ENCODE measurements at regions not wholly inside any gene's neighbourhood (a gene's known extent, or its start where the extent isn't known, plus 50 kb on each side); places are given as distances from the start of the nearest gene placed in this dataset.

- intact Hi-C loops (cut with micrococcal nuclease) = no loop called here
- H3K9me1 ChIP-seq (ENCODE audit: insufficient read depth, low read length) = no peaks in the 10 kb centered on the region; the same call in 1 of the 2 replicates
- WGBS, 2 experiments (ENCODE audit: extremely low coverage in 2 of 2, insufficient read length in 1 of 2) = no CpG with 5 or more reads among the region's 2 CpGs
- H3K79me1 ChIP-seq (ENCODE audit: low read depth in 1 of 2, low read length in 2 of 2) = no peaks in the 10 kb centered on the region
- no peak overlapping the region for H2BK15ac ChIP-seq (ENCODE audit: low read depth, low read length)
- ATAC-seq (ENCODE audit: low read depth) (no peak), DNase-seq (no peak)
- dilution Hi-C loops (cut with HindIII; ENCODE audit: low sequenced_read_pairs, unreplicated experiment) = no loop called here
- POLR2A ChIA-PET (ENCODE audit: unreplicated experiment) = no interaction called here
- no peaks in the 10 kb centered on the region for H3K36me3 ChIP-seq (ENCODE audit: control insufficient read depth, insufficient read depth, low read length)
- no peaks in the 10 kb centered on the region for H3K27me3 ChIP-seq (ENCODE audit: control insufficient read depth, insufficient read depth, low read length)
- no peak overlapping the region for H3K23ac ChIP-seq (ENCODE audit: low read depth, low read length)
- H3K14ac ChIP-seq (replicated peaks; ENCODE audit: low read depth, low read length) = no peak overlapping the region
- no peaks in the 10 kb centered on the region for H3K4me1 ChIP-seq (ENCODE audit: control insufficient read depth, insufficient read depth, low read length)
- H3K9me3 ChIP-seq (ENCODE audit: control insufficient read depth, insufficient read depth, low read length) = no peaks in the 10 kb centered on the region
- H3K27ac ChIP-seq (ENCODE audit: insufficient read depth, low read length) = no peak overlapping the region
- BruUV-seq (replicated peaks) = no TSS peak
- CTCF ChIA-PET = interaction anchor here (1.2 kb wide), 1 partner anchor 29 kb away, joined by 4 read pairs; no protein-coding TSS in a partner anchor
- H2BK20ac ChIP-seq (ENCODE audit: low read depth, low read length) = no peak overlapping the region
- in situ Hi-C loops (cut with MboI; ENCODE audit: low sequenced_read_pairs) = no loop called here
- H3K18ac ChIP-seq (ENCODE audit: low read depth, low read length) = no peak overlapping the region
- H2AK5ac ChIP-seq (ENCODE audit: low read depth, low read length) = no peak overlapping the region
- H4K5ac ChIP-seq (ENCODE audit: low read depth, low read length) = no peak overlapping the region
- no peak overlapping the region for H2BK120ac ChIP-seq (ENCODE audit: low read depth, low read length)
- H4K20me1 ChIP-seq (ENCODE audit: insufficient read depth, low read length) = no peaks in the 10 kb centered on the region
- H3K4ac ChIP-seq (ENCODE audit: low read depth, low read length) = no peak overlapping the region
- no peak overlapping the region for H3K56ac ChIP-seq (ENCODE audit: extremely low read depth, insufficient read depth, low read length)
- no peak overlapping the region for H2BK5ac ChIP-seq (ENCODE audit: low read depth, low read length, poor library complexity, severe bottlenecking)
- H3K4me2 ChIP-seq (ENCODE audit: low read depth, low read length) = no peak overlapping the region
- no peak overlapping the region for H4K8ac ChIP-seq (ENCODE audit: low read depth in 2 of 2, low read length in 2 of 2)
- TF ChIP-seq MAZ (IDR thresholded peaks at IDR 0.05; ENCODE audit: borderline replicate concordance, low read depth, low read length) (no peak), CTCF (conservative IDR thresholded peaks at IDR 0.05; ENCODE audit: low read depth, low read length) (no peak), RFX5 (IDR thresholded peaks at IDR 0.05; ENCODE audit: low read depth, low read length) (no peak), ELK1 (IDR thresholded peaks at IDR 0.05; ENCODE audit: borderline replicate concordance, low read depth, low read length) (no peak), MXI1 (IDR thresholded peaks at IDR 0.05; ENCODE audit: borderline replicate concordance, low read depth, low read length) (no peak)
- no peak overlapping the region for H3K4me3 ChIP-seq (ENCODE audit: insufficient read depth, low read depth, low read length)
- no peak overlapping the region for H4K91ac ChIP-seq (ENCODE audit: insufficient read depth, low read depth, low read length)
- no peak overlapping the region for H2AK9ac ChIP-seq (replicated peaks; ENCODE audit: low read depth, low read length, poor library complexity)
- no peak overlapping the region for H2AFZ ChIP-seq (replicated peaks; ENCODE audit: low read length, poor library complexity)
- H3K9ac ChIP-seq (ENCODE audit: low read depth, low read length) = no peak overlapping the region
These were observed 87.1 kb upstream of the PTHLH start for GRCh38 chr12:28059668-28060067.

All from IMR-90 (cell line).